ENCODE measurements at regions not wholly inside any gene's neighbourhood (a gene's known extent, or its start where the extent isn't known, plus 50 kb on each side); places are given as distances from the start of the nearest gene placed in this dataset.
"Not testable (repeated sequence)": the region's sequence is repeated elsewhere in the genome, so short reads cannot be mapped to it uniquely, and the experiment has no call there.

DNA sequence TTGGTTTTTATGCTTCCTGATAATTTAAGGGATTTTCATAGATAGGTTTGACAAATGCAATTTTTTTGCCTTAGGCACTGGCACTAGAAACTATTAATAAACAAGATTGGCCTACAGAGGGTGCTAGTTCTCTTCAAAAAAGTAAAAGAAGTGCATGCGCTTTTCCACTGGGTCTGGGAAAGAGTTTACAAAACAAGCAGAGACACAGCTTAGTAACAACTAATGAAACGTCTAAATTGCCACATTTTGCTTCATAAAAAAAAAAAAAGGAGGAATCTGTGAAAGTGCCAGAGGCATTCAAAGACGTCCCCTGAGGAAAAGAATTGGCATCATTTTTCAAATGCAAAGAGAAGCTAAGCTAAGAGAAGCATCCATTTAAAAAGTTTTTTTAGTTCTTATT lies 58.3 kb upstream of the EEA1 start:
- DNase-seq = peak in 1 of 5 donors; percentile 45

DNA sequence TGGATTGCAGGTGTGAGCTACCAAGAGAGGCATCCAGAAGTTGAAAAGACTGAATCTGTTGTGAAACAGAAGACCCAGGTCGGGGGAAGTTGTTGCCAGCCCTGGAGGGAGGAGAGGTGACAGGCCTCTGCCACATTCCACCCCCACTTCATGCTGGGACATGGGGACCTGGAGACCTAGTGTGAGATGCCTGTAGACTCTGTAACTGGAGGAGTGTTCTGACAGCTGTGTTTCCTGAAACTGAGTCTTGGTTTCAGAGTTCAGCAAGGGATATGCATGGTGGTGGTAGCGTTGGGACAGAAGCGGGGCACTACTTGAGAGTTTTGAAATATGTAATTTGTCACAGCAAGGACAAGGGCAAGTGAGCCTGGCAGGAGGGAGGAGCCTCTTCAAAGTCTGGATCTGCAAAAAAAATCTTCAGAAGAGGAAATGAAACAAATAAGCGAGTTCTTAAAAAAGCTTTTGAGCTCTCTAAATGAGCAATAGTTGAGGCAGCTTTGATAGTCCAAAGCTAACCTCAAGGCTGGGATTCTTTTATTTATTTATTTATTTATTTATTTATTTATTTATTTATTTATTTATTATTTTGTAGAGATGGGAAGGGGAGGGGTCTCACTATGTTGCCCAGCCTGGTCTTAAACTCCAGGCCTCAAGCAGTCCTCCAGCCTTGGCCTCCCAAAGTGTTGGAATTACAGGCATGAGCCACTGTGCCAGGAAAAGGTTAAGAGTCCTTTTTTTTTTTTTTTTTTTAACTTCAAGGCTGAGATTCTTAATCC lies 58.9 kb upstream of the EEA1 start:
- peak in 1 of 5 donors; percentile 62 for DNase-seq

DNA sequence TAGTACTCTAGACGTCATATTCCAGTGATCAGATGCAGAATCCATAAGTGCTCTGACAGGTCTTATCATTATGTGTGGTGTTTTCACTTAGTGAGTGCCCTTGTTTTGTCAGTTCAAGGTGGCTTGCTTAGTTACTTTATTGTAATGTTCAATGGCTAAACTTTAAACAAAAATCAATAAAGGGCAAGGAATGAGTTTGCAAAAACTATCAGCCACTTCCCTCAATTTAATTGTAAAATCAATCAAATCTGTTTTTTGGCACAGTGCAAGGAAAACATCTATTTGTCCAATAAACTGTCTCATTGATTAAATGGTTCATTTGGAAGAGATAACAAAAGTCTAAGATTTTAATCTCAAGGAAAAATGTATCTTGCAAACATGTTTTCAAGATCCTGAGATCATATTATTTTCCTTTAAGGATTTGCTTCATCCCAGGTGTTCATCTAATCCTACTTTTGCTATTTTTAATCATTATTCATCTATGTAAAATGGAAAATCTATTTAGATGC lies 59.6 kb upstream of the EEA1 start:
- no peak for DNase-seq

DNA sequence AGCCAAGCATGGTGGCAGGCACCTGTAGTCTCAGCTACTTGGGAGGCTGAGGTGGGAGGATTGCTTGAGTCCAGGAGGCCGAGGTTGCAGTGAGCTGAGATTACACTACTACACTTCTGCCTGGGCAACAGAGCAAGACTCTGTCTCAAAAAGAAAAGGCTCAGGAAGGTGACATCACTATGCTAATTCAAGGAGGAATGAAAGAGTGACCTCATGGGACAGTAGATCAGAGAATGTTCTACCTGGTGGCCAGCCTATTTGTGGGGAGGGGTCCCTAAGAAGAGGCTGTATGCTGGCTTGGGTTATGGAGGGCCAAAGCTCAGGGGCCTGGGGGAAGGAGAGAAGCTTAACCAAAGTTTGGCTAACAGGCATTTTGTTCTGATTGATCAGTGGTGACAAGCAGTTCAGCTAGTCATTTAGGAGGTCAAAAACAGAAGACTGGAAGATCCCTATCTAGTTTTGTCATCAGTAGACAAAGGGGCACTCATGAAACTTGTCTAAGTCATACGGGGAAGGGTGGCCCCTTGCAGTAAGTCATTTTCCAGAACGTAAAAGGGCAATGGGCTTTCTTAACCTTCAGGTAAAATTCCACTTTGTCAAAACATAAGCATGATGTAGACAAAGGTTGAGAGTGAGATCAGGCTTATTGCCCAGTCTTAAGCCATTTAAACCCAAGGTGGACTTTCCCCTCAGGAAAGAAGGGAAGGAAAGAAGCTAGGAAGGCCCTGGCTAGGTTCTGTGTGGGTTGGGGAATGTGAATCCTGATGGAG lies 60.8 kb upstream of the EEA1 start:
- no peak for DNase-seq

DNA sequence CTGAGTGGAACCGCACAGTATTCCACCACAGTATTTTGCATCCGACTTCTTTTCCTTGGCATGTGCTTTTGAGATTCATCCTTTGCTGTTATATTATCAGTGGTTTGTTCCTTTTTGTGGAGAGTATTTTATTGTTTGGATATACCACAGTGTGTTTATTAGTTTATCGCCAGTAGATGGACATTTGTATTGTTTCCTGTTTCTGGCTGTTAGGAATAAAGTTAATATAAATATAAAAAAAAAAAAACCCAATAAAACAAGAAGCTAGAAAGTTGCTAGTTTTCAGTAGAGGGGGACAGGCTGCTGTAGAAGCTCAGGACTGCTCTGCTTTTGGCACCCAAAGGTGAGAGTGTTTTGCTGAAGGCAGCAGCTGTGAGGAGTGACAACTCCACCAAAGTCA lies 62.0 kb upstream of the EEA1 start:
- no peak for DNase-seq

DNA sequence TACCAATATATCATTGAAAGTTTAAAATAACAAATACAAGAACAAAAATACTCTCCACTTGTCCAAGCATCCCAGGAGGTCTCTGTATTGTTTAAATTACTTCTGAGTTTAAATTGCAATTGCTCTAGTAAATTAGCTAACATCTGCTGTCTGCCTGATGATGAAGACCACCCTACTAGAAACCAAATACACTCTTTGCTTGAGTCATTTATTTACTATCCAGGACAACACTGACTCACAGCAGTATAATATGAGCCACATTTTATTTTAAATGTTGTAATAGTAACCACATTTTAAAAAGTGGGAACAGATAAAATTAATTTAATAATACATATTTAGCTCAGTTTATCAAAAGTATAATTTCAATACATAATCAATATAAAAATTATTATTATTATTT lies 62.9 kb upstream of the EEA1 start:
- no peak for DNase-seq

DNA sequence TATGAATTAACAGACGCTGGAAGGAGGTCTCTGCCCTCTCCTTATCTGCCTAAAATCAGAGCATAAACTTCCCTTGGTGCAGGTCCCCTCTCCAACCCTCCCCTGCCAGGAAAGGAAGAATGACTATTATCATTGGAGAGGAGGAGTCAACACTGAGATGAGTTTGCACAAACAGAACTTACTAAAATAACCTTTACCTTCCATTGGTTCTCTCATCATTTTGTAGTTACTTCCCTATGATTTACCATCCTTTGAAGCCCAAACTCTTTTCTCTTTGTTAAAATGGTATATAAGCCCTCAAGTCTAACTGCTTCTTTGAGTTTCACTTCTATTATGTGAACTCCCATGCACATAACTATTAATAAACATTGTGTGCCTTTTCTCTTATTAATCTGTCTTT lies 64.2 kb upstream of the EEA1 start:
- no peak for DNase-seq

DNA sequence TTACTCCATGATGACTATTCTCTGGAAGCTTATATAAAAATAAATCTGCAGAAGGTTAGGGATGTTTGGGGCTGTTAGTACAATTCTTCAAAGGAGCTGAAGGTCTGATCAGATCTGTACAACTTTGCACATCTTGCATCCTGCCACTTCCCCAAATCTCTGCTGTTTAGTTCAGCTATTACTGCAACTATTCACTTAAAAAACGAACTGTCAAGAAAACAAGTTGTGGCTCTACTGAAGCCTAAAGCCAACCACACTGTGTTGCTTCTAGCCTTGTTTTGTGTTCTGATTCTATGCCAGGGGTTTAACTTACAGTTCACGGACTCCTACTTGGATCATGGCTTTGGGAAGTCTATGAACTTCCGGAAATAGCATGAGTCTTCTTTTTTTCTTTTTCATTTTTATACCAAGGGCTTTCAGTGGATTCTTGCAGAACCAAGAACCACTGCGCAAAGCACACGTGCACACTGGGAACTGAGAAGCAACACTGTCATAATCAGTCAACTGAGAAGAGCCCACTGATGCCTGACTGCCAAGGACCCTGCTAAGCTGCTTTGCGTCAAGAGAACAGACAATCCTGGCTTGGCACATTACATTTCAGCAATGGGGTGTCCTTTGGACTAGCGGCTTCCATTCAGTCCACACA lies 66.3 kb upstream of the EEA1 start:
- DNase-seq = no peak

DNA sequence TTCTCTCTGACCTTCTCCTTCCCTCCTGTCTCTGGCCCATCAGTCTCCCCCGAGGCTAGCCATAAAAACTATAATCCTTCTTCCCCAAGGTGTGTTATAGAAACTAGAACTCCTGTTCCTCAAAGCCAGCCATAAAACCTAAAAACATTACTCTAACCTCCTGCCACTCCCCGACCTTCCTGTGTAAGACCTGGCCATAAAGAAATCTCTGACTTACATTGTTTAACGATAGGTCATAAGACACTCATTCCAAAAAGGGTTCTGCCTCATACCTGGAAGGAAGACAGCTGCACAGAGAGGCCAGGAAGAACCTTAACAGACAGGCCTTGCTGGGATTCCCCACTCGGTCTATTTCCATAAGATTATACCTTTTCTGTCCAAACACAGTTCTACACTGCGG lies 70.9 kb upstream of the EEA1 start:
- DNase-seq = no peak

DNA sequence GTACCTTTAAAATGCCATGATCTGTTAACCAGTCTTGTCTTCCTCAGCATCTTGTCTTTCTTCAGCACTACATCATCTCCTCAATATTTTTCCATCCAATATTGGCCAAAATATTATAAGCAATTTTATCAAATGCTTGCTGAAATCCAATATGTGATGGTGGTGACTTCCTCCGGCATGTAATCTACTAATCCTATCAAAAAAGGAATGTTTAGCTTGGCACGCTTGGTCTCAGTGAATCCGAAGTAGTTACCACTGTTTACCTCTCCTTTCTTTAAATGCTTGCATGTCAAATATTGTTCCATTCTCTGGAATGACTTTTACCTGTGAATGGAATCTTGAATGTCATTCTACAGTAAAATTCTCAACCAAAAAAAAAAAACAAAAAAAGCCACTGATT lies 72.3 kb upstream of the EEA1 start:
- DNase-seq = no peak

DNA sequence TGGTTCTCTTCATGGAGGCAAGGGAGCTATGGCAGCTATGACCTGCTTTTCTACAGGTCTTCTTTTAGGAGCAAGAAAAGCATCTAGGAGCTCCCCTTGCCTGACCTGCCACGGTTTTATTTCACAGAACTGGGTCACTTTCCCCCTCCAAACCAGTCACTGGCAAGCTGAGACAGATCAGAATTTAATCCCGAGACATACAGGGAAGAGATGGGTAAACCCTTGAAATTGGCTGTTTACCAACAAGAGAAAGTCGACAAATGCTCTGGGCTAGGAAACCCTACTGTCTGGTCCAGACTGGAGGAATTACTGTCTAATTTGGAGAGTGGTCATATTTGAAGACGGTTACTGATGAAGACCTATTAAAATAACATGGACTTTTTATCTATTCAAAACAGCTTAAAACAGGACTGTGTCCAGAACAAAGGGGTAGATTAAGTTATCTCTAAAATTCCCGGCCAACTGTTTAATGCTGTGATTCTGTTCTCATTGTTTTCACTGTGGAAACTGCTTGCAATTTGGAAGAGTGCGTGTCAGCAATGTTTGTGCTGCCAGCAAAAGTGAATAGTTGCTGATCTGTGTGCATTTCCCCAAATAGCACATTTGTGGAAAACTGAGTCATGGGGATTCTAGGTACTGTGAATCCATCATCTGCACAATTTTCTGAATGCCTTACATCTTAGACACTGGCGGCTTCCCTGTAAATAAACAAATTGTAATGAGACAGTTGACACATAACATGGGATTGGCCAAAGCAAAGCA lies 73.4 kb upstream of the EEA1 start:
- no peak for DNase-seq

DNA sequence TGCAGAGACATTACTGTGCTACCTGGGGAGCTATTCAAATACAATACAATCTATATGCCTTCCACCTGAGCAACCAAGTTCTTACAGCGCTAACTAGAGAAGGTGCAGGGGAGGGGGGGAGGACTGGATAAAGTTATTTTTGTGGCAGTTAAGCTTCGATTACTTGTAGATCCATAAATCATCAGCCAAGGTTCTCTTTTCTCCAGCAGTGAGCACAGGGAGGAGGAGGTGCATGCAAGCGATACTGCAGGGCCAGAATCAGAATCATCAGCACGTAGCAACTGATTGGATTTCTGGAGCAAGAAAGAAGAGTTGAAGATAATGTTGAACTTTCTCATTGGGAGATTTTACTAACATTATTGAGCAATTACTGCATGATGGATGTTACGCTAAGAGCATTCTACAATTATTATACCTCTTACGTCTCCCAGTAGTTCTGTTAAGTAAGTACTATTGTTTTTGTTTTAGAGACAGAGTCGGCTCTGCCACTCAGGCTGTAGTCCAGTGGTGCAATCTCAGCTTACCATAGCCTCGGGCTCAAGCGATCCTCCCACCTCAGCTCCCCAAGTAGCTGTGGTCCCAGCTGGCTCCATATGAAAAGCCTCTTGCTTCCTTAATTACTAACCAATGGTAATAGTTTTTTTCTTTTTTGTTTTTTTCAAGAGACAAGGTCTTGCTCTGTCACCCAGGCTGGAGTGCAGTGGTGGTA lies 74.6 kb upstream of the EEA1 start:
- DNase-seq = no peak

DNA sequence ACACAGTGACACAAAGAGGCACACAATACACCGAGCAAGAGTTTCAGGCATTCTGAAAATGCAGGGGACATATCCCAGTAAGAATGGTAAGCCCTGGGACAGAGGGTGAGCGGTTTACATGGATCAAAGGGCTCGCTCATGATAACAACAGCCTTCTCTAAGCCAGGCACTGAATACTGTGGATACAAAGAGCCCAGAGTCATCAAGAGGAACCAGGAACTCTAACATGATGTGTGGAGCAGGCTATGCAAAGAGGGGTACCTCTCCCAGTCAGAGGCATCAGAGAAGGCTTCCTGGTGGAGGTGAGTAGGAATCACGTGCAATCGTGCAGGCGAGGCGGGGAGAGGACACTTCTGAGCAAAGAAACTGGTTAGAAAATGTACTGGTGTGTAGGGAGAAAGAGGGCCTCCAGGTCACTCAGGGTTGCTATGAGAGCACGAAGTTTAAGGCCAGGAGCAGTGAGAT lies 76.9 kb upstream of the EEA1 start:
- no peak for DNase-seq

DNA sequence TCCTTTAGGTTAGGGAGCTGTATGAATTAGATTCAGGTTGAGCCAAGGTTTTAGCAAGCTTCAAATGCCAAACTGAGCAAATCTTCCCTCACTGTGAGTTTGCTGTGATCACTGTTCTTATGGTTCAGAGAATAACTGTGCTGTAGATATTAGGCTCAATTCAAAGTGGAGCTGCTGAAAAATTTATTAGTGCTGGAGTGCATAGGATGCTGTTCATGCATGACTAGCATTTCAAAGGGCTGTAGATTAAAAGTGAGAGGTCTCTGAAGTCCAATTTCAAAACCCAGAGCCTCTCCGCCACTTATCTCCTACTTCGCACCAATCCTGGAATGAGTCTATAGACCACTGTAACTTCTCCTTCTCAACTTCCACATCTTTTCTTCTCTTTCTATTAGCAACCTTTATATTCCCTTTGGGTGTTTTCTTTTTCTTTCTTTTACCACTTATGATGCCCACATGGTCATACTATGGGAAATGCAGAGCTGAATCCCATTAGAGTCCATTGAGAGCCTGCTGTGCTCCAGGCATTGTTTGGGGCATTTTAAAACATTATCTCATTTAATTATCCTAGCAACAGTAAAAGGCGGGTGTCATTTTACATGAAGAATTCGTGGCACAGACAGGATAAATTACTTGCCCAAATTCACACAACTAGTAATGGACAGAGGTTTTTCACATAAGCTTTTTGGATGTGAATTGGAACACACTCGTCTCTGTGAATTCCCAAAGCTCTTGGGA lies 77.5 kb upstream of the EEA1 start:
- no peak for DNase-seq

DNA sequence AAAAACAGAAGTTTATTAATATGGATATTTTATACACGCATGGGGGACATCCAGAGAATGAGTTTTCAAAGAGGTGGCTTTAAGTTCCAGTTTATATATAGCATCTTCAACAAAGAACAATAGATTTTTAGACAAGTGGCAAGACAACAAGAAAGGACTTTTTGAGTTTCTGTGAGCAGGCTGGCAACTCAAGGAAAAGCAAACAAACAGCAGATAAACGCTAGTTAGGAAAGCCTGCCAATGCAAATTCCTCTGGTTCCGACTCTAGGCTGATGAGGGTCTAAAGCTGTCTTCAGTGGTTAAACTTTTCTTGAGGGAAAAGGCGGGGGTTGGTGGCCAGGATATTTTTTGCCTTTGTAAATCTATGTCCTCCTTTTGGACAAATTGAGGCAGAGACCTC lies 78.4 kb upstream of the EEA1 start:
- no peak for DNase-seq

DNA sequence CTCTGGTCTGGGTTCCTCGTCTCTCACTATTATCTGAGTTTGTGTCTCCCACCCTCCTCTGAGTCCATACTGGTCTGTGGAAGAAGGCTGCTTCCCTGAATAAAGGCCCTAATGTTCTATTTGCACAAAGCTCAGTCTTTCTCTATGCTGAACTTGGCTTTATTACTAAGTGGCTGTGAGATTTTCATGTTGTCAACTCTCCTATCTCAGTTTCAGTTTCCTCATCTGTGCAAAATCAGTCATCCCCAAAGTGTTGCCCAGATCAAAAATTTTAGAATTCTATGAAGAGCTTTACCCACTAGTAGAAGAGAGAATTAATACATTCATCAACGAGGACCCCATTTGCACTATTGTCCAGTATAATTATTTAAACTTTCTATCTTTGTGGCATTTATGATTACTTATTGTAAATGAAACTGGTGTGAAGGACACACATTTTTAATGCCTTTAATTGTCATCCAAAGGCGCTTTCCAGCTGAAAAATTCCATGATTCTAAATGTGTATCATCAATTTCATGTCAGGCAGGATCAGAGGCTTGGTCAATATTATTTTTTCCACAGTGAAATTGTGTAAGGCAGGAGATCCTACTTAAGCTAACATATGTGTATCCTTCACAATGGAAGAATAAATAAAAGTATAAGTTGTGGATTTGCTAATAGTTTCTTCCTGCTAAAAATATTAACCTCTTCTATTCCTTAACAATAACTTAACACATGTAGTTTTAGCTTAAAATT lies 79.1 kb upstream of the EEA1 start:
- no peak for DNase-seq

DNA sequence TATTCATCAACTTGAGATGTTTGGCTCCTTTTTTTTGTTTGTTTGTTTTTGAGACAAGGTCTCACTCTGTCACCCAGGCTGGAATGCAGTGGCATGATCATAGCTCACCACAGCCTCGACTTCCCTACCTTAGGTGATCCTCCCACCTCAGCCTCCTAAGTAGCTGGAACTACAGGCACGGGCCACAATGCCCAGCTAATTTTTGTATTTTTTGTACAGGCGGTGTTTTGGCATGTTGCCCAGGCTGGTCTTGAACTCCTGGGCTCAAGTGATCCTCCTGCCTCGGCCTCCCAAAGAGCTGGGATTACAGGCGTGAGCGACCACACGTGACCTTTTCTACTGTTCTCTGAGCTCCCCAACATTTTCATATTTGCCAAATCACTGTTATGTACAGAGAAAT lies 79.8 kb upstream of the EEA1 start:
- DNase-seq = not testable (repeated sequence)

DNA sequence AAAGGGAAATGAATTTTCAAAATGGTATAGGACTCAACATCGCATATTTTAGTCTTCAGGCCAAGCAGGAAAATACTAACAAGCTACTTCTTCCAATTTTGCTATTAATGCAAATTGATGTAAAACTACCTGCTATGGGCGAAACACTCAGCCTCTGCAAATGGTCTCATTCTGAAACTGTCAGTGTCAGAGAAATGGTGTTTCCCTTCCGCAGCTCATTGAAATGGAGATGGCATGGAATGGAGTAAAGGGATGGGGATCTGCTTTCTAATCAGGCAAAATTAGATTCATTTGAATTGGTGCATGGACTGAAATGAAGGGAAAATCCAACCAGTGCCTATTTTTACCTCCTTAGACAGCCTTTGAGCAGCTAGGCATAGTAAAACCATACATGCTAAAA lies 80.4 kb upstream of the EEA1 start:
- no peak for DNase-seq

DNA sequence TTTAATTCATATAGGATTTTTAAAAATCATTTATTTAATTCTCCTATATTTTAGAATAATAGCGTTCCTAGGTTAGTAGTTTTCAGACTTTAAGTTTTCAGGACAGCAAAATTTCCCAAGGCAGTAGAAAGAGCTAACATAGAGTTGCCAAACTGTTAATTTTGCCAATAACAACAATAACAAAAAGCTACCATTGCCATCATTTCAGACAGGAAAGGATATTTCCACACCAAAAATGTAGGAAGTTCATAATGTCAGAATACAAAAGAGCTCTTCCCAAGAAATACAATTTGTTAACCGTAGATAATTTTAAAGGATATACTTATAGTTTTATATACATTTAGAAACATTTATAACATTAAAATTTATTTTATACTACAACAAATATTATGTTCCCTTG lies 81.4 kb upstream of the EEA1 start:
- no peak for DNase-seq

DNA sequence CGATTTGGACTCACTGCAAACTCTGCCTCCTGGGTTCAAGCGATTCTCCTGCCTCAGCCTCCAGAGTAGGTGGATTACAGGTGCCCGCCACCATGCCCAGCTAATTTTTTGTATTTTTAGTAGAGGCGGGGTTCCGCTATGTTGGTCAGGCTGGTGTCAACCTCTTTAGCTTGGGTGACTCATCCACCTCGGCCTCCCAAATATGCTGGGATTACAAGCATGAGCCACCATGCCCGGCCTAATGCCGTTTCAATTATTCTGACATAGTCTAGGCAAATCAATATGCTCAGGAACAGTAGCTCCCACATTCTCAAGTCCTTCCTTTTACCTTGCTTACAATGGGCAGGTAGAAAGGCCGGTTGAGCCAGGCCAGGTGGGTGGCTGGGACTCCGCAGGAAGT lies 82.0 kb upstream of the EEA1 start:
- DNase-seq = no peak

Measured in T-helper 1 cell (primary cell).